ENCODE measurements at regions not wholly inside any gene's neighbourhood (a gene's known extent, or its start where the extent isn't known, plus 50 kb on each side); places are given as distances from the start of the nearest gene placed in this dataset.
"Not testable (repeated sequence)": the region's sequence is repeated elsewhere in the genome, so short reads cannot be mapped to it uniquely, and the experiment has no call there.

GRCh38 chr2:182595650-182596049 lies 120.4 kb upstream of the DNAJC10 start:
- no peak for DNase-seq (ENCODE audit: low read depth)

- DNase-seq (ENCODE audit: low read depth): no peak
Observed at GRCh38 chr2:182597570-182598295, 118.3 kb upstream of the DNAJC10 start.

- no peak for DNase-seq (ENCODE audit: low read depth)
Observed at GRCh38 chr2:182598626-182599025, 117.4 kb upstream of the DNAJC10 start.

- DNase-seq (ENCODE audit: low read depth): no peak
Observed at GRCh38 chr2:182605166-182605565, 110.9 kb upstream of the DNAJC10 start.

- no peak for DNase-seq (ENCODE audit: low read depth)
Observed at GRCh38 chr2:182606728-182607681, 109.1 kb upstream of the DNAJC10 start.

- no peak for DNase-seq (ENCODE audit: low read depth)
Observed at GRCh38 chr2:182608181-182608845, 107.7 kb upstream of the DNAJC10 start.

- DNase-seq (ENCODE audit: low read depth): not testable (repeated sequence)
Observed at GRCh38 chr2:182609005-182609404, 107.1 kb upstream of the DNAJC10 start.

GRCh38 chr2:182610231-182610630 lies 105.8 kb upstream of the DNAJC10 start:
- no peak for DNase-seq (ENCODE audit: low read depth)

- DNase-seq (ENCODE audit: low read depth): no peak
Observed at GRCh38 chr2:182611009-182611408, 105.0 kb upstream of the DNAJC10 start.

GRCh38 chr2:182615036-182615435 lies 101.0 kb upstream of the DNAJC10 start:
- DNase-seq (ENCODE audit: low read depth): no peak

GRCh38 chr2:182616471-182617393 lies 99.3 kb upstream of the DNAJC10 start:
- peak; percentile 26 for DNase-seq (ENCODE audit: low read depth)

GRCh38 chr2:182618672-182619079 lies 97.4 kb upstream of the DNAJC10 start:
- DNase-seq (ENCODE audit: low read depth): peak; percentile 36

GRCh38 chr2:182619276-182619675 lies 96.8 kb upstream of the DNAJC10 start:
- DNase-seq (ENCODE audit: low read depth): no peak

- DNase-seq (ENCODE audit: low read depth): no peak
Observed at GRCh38 chr2:182621191-182621590, 94.9 kb upstream of the DNAJC10 start.

GRCh38 chr2:182621810-182622209 lies 94.2 kb upstream of the DNAJC10 start:
- DNase-seq (ENCODE audit: low read depth): no peak

GRCh38 chr2:182622231-182622630 lies 93.8 kb upstream of the DNAJC10 start:
- DNase-seq (ENCODE audit: low read depth): no peak

- no peak for DNase-seq (ENCODE audit: low read depth)
Observed at GRCh38 chr2:182625814-182626213, 90.2 kb upstream of the DNAJC10 start.

- DNase-seq (ENCODE audit: low read depth): no peak
Observed at GRCh38 chr2:182628916-182629315, 87.1 kb upstream of the DNAJC10 start.

- no peak for DNase-seq (ENCODE audit: low read depth)
Observed at GRCh38 chr2:182630207-182630606, 85.8 kb upstream of the DNAJC10 start.

- DNase-seq (ENCODE audit: low read depth): no peak
Observed at GRCh38 chr2:182631299-182631698, 84.8 kb upstream of the DNAJC10 start.

- no peak for DNase-seq (ENCODE audit: low read depth)
Observed at GRCh38 chr2:182634386-182634785, 81.7 kb upstream of the DNAJC10 start.
